Ascending aorta (tissue), 2 donors: ENCODE measurements at regions not wholly inside any gene's neighbourhood (a gene's known extent, or its start where the extent isn't known, plus 50 kb on each side); places are given as distances from the start of the nearest gene placed in this dataset.

ENCODE experiments used
- DNase-seq, 2 donors: peaks; one replicate each; pipeline ENCODE4 v3.0.0-alpha.2; 2019; ENCODE audit warnings: low spot score in 2 of 2
- H3K27ac ChIP-seq, 2 donors: fragments of 200-600 bp; sonication (generic); one replicate each; pipeline ENCODE4 v1.5.1; 2016 to 2017; ENCODE audit warnings: mild to moderate bottlenecking in 1 of 2
- H3K27me3 ChIP-seq: fragments of 200-600 bp; sonication (generic); one replicate; pipeline ENCODE4 v1.5.1; 2017
- H3K36me3 ChIP-seq, 2 donors: fragments of 200-600 bp; sonication (generic); one replicate each; pipeline ENCODE4 v1.5.1; 2016
- H3K4me1 ChIP-seq, 2 donors: fragments of 200-600 bp; sonication (generic); one replicate each; pipeline ENCODE4 v1.5.1; 2016 to 2017; ENCODE audit warnings: mild to moderate bottlenecking in 1 of 2
- H3K4me3 ChIP-seq, 2 donors: fragments of 200-600 bp; sonication (generic); one replicate each; pipeline ENCODE4 v1.5.1; 2016 to 2017; ENCODE audit warnings: mild to moderate bottlenecking in 1 of 2
- H3K9me3 ChIP-seq, 2 donors: fragments of 200-600 bp; sonication (generic); one replicate each; pipeline ENCODE4 v1.5.1; 2016
- intact Hi-C: fragments of 100-400 bp; cut with DNase I; formaldehyde crosslinking; loops from one replicate; pipeline ENCODE4 v1.15.1; 2023
- TF ChIP-seq, protein P1 (sequence below), 3 experiments: fragments of 200-600 bp in 2 of 3; fragments of 450-650 bp in 1 of 3; sonication (generic) in 2 of 3; IDR thresholded peaks; one replicate each; pipeline ENCODE4 v1.5.1; 2016 to 2019; ENCODE audit warnings: antibody characterized with exemption in 3 of 3, mild to moderate bottlenecking in 1 of 3, moderate library complexity in 1 of 3

GRCh38 chr11:109856928-109857327, 236.3 kb upstream of the ZC3H12C start:
- no peaks in the 10 kb centered on the region for H3K36me3 ChIP-seq
- no peak overlapping the region for H3K4me3 ChIP-seq
- no peak overlapping the region for H3K27ac ChIP-seq
- TF ChIP-seq, protein P1, sequence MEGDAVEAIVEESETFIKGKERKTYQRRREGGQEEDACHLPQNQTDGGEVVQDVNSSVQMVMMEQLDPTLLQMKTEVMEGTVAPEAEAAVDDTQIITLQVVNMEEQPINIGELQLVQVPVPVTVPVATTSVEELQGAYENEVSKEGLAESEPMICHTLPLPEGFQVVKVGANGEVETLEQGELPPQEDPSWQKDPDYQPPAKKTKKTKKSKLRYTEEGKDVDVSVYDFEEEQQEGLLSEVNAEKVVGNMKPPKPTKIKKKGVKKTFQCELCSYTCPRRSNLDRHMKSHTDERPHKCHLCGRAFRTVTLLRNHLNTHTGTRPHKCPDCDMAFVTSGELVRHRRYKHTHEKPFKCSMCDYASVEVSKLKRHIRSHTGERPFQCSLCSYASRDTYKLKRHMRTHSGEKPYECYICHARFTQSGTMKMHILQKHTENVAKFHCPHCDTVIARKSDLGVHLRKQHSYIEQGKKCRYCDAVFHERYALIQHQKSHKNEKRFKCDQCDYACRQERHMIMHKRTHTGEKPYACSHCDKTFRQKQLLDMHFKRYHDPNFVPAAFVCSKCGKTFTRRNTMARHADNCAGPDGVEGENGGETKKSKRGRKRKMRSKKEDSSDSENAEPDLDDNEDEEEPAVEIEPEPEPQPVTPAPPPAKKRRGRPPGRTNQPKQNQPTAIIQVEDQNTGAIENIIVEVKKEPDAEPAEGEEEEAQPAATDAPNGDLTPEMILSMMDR (IDR thresholded peaks at IDR 0.05): no peak
- H3K4me1 ChIP-seq: no peaks in the 10 kb centered on the region
- intact Hi-C loops: no loop called here
- no peak for DNase-seq
- H3K9me3 ChIP-seq: no peaks in the 10 kb centered on the region
- H3K27me3 ChIP-seq: no peaks in the 10 kb centered on the region

DNA sequence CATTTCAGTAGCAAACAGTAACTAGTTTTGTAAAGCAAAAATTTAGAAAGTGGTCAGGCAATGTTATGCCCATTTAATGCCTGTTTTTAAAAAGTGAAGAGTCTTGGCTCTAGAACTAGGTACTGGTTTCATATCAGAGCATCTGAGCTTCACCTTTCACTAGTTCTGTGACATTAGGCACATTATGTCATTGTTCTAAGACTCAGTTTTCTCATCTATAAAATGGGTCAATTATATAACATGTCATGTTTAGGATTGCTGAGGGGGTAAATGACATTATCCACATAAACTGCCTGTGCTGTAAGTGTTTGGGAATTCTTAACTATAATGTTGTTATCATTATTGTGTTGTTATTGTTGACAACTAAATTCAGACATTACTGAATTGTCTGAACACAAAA, 235.6 kb upstream of the ZC3H12C start:
- intact Hi-C loops: no loop called here
- no peaks in the 10 kb centered on the region for H3K9me3 ChIP-seq
- no peak overlapping the region for H3K4me3 ChIP-seq
- no peak overlapping the region for H3K27ac ChIP-seq
- H3K36me3 ChIP-seq: no peaks in the 10 kb centered on the region
- no peaks in the 10 kb centered on the region for H3K4me1 ChIP-seq
- DNase-seq: no peak
- TF ChIP-seq, protein P1 (IDR thresholded peaks at IDR 0.05): no peak
- H3K27me3 ChIP-seq: no peaks in the 10 kb centered on the region

- intact Hi-C loops: no loop called here
- DNase-seq: no peak
- no peaks in the 10 kb centered on the region for H3K9me3 ChIP-seq
- no peaks in the 10 kb centered on the region for H3K36me3 ChIP-seq
- H3K27me3 ChIP-seq: no peaks in the 10 kb centered on the region
- TF ChIP-seq, protein P1 (IDR thresholded peaks at IDR 0.05): no peak
- no peak overlapping the region for H3K4me3 ChIP-seq
- no peaks in the 10 kb centered on the region for H3K4me1 ChIP-seq
- H3K27ac ChIP-seq: no peak overlapping the region
Observed at GRCh38 chr11:109858152-109858551, 235.0 kb upstream of the ZC3H12C start.

DNA sequence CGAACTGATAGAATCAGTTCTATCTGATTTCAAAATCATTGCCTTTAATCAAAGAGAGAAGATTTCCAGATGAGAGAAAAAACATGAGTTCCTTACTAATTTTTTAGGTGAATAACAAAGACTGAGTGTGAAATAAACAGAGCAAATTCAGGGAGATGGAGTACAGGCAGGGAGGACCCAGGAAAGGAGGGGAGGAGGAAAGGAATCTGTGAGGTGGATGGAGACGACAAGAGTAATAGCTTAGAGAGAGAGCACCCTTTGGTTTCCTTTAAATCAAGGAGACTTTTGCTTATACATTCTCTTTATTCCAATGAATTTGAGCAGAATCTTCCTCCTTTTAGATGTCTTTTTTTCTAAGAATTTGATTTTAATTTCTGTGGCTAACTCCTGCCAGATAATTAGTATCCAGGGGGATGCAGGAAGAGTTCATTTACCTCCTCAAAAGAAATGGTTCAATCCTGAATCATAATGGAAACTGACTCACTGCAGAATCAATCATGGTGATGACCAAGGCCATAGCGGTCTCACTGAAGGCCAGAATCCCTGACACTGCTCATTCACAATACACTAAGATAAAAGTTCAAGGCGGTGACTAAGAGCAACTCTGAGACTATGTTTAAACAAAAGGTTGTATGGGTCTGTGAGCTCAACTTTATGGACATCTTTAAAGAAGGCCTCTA, 234.0 kb upstream of the ZC3H12C start:
- intact Hi-C loops: no loop called here
- no peaks in the 10 kb centered on the region for H3K36me3 ChIP-seq
- TF ChIP-seq, protein P1 (IDR thresholded peaks at IDR 0.05): no peak
- H3K4me1 ChIP-seq: no peaks in the 10 kb centered on the region
- no peaks in the 10 kb centered on the region for H3K27me3 ChIP-seq
- H3K9me3 ChIP-seq: no peaks in the 10 kb centered on the region
- no peak overlapping the region for H3K27ac ChIP-seq
- no peak for DNase-seq
- no peak overlapping the region for H3K4me3 ChIP-seq

DNA sequence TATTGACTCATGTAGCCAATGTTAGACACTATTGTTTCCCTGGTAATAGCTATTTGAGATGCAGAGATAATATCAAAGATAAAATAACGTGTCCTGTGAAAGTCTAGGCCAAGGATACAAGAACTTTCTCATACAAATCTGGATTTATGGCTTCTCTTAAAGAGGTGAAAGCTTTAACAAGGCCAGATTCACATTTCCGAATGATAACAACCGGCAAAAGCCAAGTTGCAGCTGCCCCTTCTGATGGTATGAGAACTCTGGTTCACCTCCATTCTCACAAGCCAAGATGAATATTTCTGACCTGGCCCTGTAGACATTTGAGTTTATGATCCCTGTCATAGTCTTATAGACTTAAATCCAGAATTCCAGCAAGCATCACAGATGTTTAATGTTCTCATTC, 230.4 kb upstream of the ZC3H12C start:
- Histone ChIP-seq H3K4me3 (no peak overlapping the region), H3K36me3 (no peaks in the 10 kb centered on the region), H3K9me3 (no peaks in the 10 kb centered on the region), H3K27ac (no peak overlapping the region), H3K4me1 (no peaks in the 10 kb centered on the region), H3K27me3 (no peaks in the 10 kb centered on the region)
- intact Hi-C loops: no loop called here
- DNase-seq: no peak
- TF ChIP-seq, protein P1 (IDR thresholded peaks at IDR 0.05): no peak
